NCI-H446 (cell line): ENCODE measurements at regions not wholly inside any gene's neighbourhood (a gene's known extent, or its start where the extent isn't known, plus 50 kb on each side); places are given as distances from the start of the nearest gene placed in this dataset.
A peak's percentile ranks its signal among the peaks of the same experiment; 100 is the strongest.
"Not testable (repeated sequence)": the region's sequence is repeated elsewhere in the genome, so short reads cannot be mapped to it uniquely, and the experiment has no call there.

Experiments
- DNase-seq, 2 experiments: peaks; one replicate each; lab custom pipeline; 2025; lab: John Stamatoyannopoulos, UW

DNA sequence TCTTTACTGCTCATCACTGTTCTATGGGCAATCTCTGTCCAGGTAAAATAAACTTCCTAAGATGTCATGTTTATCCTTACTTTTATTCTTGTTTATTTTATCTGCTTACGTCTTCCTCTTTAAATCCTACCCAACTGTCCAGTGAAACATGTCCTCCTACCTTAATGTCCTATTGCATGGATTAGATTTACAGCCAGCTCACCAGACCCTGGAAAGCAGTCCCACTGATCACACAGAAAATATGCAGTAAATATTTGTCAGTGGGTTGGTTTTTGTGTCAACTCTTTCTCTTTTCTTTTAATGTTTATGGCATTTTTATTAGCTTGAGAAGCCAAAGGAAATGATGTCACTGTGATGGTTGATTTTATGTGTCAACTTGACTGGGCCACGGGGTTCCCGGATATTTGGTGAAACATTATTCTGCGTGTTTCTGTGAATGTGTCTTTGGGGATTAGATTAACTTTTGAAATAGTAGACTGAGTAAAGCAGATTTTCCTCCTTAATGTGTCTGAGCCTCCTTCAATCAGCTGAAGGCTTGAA, 258.3 kb downstream of the SRGAP2C start:
- DNase-seq = no peak

DNA sequence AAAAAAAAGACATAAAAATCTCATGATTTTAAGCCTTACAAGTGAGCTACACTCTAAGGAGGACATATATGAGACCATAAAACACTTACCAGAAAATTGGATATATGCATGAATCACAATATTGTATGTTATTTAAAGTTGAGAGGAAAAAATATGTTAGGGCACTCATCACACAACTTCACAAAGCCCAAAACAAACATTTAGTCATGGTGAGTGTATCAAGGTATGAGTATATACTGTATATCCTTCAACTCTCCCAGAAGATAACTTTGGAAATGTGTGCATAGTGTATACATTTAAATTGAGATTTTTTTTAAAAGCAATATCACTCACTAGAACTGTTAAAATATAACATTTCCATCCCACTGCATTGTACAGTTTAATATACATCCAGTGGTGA, 259.3 kb downstream of the SRGAP2C start:
- no peak for DNase-seq

DNA sequence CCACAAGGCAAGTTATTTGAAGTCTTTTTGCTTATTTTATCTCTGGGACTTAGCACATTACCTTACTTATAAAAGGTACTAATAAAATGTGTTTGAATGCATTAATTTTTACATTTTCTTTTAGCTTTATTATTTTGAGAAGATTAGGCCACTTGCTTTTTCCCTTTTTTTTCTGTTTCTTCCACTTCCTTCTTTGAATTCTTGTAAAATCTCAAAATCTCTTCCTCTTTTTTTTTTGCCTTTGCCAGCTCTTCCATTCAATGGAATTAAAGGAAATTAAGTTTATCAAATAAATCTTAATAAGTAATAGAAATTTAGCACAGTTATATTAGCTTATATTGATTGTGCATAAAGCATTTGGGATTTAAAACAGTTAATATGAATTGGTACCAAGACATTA, 260.9 kb downstream of the SRGAP2C start:
- no peak for DNase-seq

DNA sequence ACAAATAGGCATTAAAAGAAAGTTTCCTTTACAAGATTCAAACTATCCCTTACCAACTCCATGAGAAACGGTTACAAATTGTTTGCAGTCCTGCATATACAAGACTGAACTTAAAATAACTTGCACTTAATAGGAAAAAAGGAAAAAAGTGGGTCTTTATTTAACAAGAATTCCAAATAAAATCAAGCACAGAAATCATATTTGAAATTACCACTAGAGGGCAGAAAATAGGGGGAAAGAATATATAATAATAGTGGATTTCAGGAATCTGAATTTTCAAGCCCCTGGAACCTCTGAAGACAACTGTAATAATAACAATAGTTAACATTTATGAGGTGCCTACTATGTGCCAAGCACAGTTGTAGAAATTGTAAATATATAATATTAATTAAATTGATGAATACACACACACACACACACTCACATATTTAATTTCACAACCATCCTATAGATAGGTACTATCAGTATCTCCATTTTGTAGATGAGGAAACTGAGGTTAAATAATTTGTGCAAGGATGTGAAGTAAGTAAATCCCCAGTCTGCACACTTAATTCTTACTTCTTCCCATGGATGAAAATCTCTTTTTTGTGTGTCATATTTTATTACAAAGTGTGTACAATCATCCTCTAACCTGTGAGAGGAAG, 262.6 kb downstream of the SRGAP2C start:
- peak in 1 of 2 experiments; percentile 17 for DNase-seq

DNA sequence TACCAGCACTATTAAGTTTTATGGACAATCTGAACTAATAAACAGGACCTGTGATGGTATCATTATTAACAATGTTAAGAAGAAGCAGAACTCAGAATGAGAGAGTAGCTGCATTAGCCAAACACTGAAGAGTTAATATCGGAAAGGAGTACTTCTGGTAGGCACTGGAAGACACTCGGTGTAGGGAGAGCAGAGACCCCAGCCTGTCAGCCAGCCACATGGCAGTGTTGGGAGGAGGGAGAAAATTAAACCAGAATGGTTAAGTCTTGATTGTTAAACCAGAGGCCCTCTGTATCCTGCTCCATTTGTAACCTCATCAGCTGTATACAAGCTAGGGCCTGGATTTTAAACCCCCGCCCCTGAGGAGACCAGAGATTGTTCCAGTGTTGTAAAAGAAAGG, 263.3 kb downstream of the SRGAP2C start:
- DNase-seq = not testable (repeated sequence)

DNA sequence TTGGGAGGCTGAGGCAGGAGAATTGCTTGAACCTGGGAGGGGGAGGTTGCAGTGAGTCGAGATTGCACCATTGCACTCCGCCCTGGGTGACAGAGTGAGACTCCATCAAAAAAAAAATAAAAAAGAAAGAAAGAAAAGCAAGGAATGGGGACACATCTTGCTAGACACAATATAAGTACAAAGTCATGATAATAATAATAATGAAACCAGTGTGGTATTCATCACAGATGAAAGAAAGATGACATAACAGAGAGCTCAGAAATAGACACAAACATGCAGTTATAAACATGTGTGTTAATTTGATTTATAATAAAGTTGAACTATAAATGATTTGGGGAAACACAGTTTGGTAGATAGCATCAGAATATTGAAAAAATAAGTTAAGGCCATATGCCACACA, 264.1 kb downstream of the SRGAP2C start:
- no peak for DNase-seq

DNA sequence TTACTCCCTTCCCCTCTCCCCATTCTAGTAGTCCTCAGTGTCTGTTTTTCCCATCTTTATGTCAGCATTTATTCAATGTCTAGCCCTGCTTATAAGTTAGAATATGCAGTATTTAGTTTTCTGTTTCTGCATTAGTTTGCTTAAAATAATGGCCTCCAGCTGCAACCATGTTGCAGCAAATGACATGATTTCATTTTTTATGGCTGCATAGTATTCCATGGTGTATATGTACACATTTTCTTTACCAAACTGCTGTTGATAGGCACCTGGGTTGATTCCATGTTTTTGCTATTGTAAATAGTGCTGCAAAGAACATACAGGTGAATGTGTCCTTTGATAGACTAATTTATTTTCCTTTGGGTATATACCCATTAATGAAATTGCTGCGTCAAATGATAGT, 267.7 kb downstream of the SRGAP2C start:
- no peak for DNase-seq

DNA sequence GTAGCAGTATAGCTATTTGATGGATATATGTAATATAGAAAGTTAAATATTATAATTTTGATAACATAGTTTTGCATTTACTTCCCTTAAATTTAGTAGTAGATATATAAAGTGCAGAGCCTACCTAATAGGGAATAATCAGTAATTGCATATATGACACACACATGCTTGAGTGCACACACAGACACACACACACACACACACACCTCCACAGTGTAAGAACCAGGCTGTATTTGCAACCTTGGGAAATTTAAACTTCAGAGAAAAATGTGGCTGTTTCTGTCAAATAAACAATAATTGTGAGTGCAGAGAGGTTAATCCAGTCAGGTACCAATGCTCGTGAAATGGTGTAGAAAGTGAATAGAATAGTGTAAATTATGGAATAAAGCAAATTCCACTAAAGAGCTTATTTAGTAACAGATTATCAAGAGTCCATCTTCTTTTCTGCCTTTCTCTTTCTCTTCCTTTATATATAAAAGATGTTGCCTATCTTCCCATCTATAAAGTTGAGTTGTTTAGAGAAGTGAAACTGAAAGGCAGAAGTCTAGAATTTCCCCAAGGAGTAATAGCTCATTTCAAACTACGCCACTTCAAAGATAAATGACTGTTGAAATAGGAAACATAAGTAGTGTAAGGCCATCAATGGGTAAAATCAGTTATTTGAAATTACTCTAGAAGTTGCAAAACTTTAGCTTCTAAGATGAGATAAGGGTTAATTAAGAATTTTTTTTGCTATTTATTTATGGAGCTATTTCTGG, 273.7 kb downstream of the SRGAP2C start:
- no peak for DNase-seq

DNA sequence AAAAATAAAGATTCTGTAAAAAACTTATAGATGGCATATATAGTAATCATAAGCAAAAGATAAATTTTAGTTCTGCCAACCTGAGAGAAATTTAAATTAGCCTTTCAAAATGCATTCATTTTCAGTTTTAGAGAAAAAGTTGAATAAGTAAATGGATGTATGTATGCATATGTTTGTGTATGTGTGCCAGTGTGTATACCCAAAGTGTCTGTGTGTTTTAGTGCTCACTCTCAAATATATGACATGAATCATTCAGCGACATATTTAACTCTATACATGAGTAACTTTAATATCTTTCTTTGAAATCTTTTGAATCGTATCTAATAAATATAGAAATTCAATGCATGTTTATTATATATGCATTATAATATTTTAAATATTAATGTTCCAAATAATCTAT, 274.5 kb downstream of the SRGAP2C start:
- DNase-seq = no peak

DNA sequence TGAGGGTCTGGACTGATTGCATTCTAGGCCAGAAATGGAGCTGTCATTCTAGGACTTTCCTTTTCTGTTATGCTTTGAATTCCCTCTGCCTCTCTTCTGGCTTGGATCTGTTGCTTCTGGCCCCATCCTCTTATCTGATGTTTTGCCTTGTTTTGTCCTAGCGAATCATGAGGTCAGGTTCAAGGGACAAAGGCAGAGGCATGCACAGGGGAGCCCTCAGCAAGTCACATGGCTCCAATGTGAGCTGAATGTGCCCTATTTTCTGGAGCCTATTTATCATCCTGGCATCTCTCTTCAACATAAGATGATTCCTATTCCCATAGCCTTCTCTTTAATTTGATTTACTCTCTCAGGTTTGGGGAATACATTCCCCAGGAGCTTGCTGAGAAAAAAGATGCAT, 284.6 kb downstream of the SRGAP2C start:
- DNase-seq = not testable (repeated sequence)

DNA sequence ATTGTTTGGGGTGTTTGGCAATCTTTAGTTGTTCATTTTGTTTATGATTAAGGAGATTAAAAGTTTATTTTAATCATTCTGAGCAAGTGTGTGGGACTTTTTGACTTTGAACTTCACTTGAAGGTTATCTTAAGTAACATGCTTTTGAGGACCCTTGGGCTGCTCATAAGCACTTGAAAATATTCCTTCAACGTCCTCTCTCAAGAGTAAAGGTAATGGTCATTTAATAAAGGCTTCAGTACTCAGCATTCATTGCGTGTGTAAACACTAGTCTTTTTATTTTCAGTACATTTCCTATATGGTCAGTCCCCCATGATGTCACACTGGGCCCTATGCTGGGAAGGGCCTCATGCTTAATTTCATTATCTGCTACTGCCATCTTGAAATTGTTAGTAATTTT, 285.6 kb downstream of the SRGAP2C start:
- DNase-seq = not testable (repeated sequence)

DNA sequence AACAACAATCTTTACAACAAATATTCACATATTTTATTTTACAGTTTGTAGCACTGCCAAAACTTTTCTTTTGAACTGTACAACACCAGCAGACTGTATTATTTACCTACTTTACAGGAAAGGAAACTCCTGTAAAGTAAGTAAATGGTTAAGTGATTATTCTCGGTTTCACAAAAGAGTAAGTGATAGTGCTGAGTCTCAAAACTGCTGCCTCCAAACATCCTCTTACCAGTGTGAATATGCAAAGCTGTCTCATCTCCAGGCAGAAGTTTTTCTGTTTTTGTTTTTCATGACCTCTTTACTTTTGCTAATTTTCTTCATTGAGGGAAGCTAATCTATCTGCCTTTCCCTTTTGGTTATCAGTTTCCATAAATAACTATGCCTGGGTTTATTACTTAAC, 286.7 kb downstream of the SRGAP2C start:
- DNase-seq = no peak

DNA sequence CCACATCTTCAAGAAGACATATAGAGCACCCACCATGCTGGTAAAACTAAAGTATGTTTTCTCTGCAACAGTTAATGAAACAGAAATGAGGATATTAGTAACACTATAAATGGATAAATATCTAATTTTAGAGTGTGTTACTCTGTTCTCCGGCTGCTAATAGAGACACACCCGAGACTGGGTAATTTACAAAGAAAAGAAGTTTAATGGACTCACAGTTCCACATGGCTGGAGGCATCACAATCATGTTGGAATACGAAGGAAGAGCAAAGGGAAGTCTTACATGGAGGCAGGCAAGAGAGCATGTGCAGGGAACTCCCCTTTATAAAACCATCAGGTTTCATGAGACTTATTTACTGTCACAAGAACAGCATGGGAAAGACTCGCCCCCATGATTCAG, 287.2 kb downstream of the SRGAP2C start:
- DNase-seq = no peak

DNA sequence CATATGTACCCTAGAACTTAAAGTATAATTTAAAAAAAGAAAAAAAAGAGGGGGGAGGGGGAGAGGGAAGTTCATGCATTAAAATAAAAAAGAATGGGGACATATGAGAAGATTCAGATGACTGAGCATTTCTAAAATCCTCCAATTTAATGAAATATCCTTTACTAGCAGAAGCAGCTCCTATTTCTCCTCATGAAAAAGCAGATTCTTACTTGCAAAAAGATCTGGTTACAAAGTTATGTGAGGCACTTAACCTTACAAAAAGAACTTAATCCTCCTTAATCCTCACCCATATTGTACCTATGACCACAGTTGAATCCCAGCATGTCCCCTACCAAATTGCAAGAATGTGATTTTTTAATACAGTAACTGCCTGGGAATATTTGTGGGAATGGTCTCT, 298.5 kb downstream of the SRGAP2C start:
- DNase-seq = no peak

DNA sequence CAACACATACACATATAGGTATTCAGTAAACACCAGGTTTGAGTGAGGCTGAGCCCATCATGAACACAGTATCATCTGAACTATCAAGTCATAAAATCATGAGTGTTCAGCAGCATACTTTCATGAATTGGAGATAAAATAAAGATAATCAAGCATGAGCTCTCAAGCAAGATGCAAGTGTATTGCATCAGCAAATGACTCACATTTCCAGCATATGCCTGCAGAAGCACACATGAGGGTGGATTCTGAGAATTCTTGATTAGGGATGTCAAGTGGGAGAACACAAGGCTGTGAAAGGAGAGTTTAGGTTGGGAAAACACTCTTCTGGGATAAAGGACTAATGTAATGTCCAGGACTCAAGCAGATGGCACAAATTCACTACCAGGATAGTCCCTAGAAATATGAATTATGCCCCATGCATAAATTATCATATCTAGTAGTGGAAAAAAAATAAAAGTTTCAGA, 299.2 kb downstream of the SRGAP2C start:
- no peak for DNase-seq

DNA sequence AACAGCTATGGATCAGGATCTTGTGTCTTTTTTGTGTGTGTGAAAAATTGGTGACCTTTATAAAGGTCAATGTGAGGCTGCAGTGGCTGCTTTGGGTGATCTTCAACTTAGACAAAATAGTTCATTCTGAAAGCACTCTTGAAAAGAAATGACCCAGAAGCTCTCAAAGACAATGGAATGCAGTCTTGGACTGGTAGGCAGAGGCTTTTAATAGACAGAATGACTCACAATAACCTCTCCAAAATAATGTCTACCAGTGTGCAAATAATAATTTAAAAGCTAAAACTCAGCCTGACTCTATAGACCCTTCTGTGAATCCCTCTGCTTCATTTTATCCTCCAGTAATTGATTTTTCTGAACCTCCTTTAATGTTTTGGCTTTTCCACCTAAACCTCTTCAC, 310.0 kb downstream of the SRGAP2C start:
- not testable (repeated sequence) for DNase-seq

DNA sequence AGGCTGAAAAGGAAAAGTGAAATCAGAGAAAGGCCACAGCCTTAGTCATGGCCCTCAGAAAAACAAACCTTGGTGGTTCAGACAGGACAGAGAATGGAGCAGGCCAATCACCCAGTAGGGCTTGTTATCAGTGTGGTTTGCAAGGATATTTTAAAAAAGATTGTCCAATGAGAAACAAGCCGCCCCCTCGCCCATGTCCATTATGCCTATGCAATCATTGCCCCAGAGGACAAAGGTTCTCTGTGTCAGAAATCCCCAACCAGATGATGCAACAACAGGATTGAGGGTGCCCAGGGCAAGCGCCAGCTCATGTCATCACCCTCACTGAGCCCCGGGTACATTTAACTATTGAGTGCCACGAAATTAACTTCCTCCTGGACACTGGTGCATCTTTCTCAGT, 326.7 kb downstream of the SRGAP2C start:
- not testable (repeated sequence) for DNase-seq

DNA sequence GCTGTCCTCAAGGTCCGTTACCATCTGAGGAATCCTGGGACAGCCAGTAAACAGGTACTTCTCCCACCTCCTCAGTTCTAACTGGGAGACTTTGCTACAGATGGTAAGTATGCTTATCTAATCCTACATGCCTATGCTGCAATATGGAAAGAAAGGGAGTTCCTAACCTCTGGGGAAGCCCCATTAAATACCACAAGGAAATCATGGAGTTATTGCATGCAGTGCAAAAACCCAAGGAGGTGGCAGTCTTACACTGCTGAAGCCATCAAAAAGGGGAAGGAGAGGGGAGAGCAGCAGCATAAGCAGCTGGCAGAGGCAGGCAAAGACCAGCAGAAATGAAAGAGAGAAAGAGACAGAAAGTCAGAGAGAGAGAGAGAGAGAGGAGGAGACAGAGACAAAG, 327.1 kb downstream of the SRGAP2C start:
- not testable (repeated sequence) for DNase-seq

DNA sequence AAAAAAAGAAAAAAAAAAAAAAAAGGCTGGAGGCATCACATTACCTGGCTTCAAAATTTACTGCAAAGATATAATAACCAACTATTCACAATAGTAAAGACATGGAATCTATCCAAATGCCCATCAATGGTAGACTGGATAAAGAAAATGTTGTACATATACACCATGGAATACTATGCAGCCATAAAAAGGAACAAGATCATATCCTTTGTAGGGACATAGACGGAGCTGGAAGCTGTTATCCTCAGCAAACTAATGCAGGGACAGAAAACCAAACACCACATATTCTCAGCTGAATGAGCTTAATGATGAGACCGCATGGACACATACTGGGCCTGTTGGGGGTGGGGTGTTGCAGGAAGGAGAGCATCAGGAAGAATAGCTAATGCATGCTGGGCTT, 330.5 kb downstream of the SRGAP2C start:
- no peak for DNase-seq

DNA sequence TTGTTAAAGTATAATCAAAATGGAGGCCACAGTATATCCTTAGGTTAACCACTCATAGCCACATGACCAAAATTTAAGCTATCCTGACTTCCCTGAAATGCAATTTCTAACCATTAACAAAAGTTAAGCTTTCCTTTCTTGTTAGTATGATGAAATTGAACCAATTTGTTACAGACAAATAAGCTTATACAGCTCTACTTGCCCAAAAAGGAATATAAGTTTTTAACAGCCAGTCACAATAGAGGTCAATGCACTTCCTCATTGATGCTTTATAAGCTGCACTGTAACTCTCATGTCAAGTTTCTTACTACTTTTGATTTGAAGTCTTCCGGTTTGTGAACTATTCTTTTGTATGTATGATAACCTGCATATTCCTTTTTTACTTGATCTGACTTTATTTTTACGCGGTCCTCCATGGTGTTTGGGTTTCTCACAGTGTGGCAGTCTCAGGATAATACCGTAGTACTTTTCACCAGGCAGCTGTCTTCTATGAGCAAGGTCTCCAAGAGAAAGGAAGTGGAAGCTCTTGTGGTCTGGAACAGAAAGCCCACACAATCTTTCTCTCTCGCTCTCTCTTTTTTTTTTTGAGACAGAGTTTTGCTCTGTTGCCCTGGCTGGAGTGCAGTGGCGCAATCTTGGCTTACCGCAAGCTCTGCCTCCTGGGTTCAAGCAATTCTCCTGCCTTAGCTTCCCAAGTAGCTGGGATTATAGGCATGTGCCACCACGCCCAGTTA, 331.6 kb downstream of the SRGAP2C start:
- DNase-seq = no peak

DNA sequence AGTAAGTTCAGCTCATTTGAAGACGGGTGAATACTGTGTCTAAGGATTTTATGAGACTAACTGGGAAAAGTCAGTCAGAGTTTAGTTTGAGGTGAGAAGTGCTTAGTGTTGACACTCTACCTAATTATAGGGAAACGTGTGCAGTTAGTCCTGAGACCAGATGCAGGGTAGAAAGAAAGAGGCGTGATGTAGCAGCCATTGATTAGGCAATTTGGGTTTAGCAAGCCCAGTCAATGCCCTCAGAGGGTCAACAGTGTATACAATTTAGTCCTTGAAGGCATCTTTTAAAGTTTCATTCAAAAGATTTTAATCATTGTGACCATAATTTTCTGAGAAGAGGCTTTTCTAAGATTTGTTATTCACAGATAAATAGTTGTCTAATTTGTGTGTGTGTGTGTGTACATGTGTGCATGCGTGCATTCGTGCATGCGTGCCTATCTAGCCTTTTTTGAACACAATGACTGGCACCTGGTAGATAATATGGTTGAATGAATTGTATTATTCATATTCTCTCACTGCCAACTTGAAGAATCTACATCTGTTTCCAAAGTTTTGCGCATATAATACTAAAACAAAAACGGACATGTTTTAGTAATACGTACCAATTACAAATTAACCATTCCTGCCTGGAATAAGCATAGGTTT, 332.9 kb downstream of the SRGAP2C start:
- no peak for DNase-seq

DNA sequence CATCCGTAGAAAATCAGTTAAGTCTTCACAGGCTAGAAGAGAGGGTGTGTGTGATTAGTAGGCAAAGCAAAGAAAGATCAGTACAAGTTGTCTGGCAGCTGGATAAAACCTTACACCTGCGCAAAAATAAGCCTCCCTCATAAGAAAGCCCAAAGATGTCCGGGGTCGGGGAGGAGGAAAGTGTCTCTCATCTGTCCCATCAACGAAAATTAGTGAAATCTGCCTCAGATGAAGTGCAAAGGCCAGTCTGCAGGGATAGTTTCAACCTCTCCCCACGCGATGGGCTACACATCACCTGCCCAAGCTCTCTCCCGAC, 333.9 kb downstream of the SRGAP2C start:
- no peak for DNase-seq
